HL-60 (cell line): ENCODE measurements at regions not wholly inside any gene's neighbourhood (a gene's known extent, or its start where the extent isn't known, plus 50 kb on each side); places are given as distances from the start of the nearest gene placed in this dataset.

ENCODE experiments used
- DNase-seq, 2 experiments: peaks; one replicate each; pipeline ENCODE4 v3.0.0-alpha.2; 2010 to 2020; ENCODE audit warnings: low read depth in 1 of 2, low spot score in 1 of 2
- H3K27ac ChIP-seq: fragments of 250-450 bp; sonication (Bioruptor Pico); replicated peaks from 2 replicates; pipeline ENCODE4 v1.5.1; 2020; ENCODE audit warnings: mild to moderate bottlenecking, moderate library complexity
- H3K27me3 ChIP-seq: fragments of 250-450 bp; sonication (Bioruptor Pico); 2 replicates; pipeline ENCODE4 v1.5.1; 2021; ENCODE audit warnings: mild to moderate bottlenecking, moderate library complexity; ENCODE audit not compliant: insufficient read depth, poor library complexity, severe bottlenecking
- H3K4me3 ChIP-seq: replicated peaks from 2 replicates; pipeline ENCODE4 v1.5.1; 2011; ENCODE audit warnings: mild to moderate bottlenecking, control low read depth, low read length; ENCODE audit not compliant: insufficient read depth
- GABPA ChIP-seq: IDR thresholded peaks from 2 replicates; pipeline ENCODE4 v1.6.1; 2012; ENCODE audit warnings: low read depth
- POLR2AphosphoS5 ChIP-seq: IDR thresholded peaks from 2 replicates; pipeline ENCODE4 v1.6.1; 2012; ENCODE audit warnings: low read depth
- SPI1 ChIP-seq: IDR thresholded peaks from 2 replicates; pipeline ENCODE4 v1.6.1; 2012; ENCODE audit warnings: low read depth, mild to moderate bottlenecking, borderline replicate concordance
- TF ChIP-seq, protein P1 (sequence below): IDR thresholded peaks from 2 replicates; pipeline ENCODE4 v1.6.1; 2012; ENCODE audit warnings: low read depth; ENCODE audit not compliant: insufficient replicate concordance
- TF ChIP-seq, protein P2 (sequence below): IDR thresholded peaks from one replicate; pipeline ENCODE4 v1.5.1; 2011; ENCODE audit warnings: low read length, control low read depth, inconsistent platforms; ENCODE audit not compliant: insufficient read depth

DNA sequence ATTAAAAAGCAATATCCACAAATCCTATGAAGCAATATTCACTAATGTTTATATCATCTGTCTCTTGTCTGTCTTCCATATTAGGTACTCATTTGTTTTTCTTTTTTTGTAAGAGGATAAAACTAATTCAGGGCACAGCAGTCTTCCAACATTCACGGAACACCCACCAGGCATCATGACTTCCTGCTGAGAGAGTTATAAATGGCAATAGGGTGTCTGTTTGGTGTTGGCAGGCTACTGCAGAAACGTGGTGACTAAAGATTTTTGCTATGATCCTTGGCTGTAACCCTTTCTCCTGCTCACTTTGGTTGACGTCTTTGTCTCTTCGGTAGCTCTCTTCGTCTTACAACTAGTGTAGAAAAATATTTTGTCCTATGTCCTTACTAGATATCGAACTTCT is 860.6 kb upstream of the MGAT4C start:
- Histone ChIP-seq H3K4me3 (no peak overlapping the region), H3K27ac (no peak overlapping the region), H3K27me3 (no peaks in the 10 kb centered on the region)
- DNase-seq, result no peak
- TF ChIP-seq, protein P1, sequence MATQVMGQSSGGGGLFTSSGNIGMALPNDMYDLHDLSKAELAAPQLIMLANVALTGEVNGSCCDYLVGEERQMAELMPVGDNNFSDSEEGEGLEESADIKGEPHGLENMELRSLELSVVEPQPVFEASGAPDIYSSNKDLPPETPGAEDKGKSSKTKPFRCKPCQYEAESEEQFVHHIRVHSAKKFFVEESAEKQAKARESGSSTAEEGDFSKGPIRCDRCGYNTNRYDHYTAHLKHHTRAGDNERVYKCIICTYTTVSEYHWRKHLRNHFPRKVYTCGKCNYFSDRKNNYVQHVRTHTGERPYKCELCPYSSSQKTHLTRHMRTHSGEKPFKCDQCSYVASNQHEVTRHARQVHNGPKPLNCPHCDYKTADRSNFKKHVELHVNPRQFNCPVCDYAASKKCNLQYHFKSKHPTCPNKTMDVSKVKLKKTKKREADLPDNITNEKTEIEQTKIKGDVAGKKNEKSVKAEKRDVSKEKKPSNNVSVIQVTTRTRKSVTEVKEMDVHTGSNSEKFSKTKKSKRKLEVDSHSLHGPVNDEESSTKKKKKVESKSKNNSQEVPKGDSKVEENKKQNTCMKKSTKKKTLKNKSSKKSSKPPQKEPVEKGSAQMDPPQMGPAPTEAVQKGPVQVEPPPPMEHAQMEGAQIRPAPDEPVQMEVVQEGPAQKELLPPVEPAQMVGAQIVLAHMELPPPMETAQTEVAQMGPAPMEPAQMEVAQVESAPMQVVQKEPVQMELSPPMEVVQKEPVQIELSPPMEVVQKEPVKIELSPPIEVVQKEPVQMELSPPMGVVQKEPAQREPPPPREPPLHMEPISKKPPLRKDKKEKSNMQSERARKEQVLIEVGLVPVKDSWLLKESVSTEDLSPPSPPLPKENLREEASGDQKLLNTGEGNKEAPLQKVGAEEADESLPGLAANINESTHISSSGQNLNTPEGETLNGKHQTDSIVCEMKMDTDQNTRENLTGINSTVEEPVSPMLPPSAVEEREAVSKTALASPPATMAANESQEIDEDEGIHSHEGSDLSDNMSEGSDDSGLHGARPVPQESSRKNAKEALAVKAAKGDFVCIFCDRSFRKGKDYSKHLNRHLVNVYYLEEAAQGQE, result no peak
- no peak for TF ChIP-seq POLR2AphosphoS5
- TF ChIP-seq, protein P2, sequence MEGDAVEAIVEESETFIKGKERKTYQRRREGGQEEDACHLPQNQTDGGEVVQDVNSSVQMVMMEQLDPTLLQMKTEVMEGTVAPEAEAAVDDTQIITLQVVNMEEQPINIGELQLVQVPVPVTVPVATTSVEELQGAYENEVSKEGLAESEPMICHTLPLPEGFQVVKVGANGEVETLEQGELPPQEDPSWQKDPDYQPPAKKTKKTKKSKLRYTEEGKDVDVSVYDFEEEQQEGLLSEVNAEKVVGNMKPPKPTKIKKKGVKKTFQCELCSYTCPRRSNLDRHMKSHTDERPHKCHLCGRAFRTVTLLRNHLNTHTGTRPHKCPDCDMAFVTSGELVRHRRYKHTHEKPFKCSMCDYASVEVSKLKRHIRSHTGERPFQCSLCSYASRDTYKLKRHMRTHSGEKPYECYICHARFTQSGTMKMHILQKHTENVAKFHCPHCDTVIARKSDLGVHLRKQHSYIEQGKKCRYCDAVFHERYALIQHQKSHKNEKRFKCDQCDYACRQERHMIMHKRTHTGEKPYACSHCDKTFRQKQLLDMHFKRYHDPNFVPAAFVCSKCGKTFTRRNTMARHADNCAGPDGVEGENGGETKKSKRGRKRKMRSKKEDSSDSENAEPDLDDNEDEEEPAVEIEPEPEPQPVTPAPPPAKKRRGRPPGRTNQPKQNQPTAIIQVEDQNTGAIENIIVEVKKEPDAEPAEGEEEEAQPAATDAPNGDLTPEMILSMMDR, result no peak
- TF ChIP-seq GABPA, result no peak
- TF ChIP-seq SPI1, result no peak

DNA sequence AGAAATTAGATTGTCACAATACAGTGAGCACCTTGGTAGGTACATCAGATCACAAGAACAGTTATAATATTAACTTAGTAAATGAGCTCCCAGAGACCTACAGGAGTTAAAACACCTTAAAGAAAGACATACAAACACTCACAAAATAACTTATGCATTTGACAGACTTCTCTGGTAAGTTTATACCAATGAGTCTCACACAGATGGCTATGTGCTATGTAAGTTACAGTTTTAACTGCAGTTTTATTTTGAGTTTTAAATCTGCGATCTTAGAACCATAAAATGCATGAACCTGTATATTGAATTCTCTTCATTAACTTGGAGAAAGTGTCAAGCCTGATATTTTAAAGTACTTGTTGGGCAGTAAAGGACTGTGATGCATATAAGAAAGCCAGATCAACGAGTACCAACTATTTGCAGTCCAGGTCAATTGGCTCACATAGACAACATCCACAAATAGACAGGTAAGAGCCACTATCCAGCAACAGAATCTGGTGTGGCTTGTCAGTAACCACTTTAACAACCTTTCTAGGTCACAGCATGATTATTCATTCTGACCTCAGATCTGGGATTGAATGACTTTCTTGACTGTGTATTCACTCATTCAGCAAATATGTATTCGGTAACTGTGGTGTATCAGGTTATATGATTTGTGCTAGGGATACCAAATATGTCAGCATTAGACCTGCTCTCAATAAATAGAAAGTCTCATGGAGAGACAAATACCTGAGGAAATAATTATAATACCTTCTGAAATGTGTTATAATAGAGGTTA is 856.6 kb upstream of the MGAT4C start:
- TF ChIP-seq, protein P2, result no peak
- TF ChIP-seq SPI1, result no peak
- TF ChIP-seq, protein P1, result no peak
- TF ChIP-seq POLR2AphosphoS5, result no peak
- no peak for TF ChIP-seq GABPA
- Histone ChIP-seq H3K4me3 (no peak overlapping the region), H3K27me3 (no peaks in the 10 kb centered on the region), H3K27ac (no peak overlapping the region)
- DNase-seq, result no peak

DNA sequence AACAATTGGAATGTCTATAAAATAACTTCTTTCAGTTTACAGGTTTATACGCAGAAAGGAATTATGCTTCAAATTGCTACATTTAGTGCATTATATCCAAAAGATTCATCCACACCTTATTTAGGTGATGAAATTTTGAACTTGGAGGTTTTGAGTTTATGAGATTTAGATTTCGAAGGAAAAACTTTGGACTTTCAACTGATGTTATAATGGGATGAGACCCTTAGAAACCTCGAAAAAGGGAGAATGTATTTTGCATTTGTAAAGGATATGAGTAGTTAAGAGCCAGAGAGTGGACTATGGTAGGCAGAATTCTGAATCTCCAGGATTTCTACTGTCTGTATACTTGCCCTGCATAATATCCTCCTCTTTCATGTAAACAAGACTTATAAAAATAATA is 851.6 kb upstream of the MGAT4C start:
- Histone ChIP-seq H3K27me3 (no peaks in the 10 kb centered on the region), H3K4me3 (no peak overlapping the region), H3K27ac (no peak overlapping the region)
- TF ChIP-seq, protein P1, result no peak
- TF ChIP-seq, protein P2, result no peak
- TF ChIP-seq GABPA, result no peak
- DNase-seq, result no peak
